ENCODE measurements at regions not wholly inside any gene's neighbourhood (a gene's known extent, or its start where the extent isn't known, plus 50 kb on each side); places are given as distances from the start of the nearest gene placed in this dataset.

DNA sequence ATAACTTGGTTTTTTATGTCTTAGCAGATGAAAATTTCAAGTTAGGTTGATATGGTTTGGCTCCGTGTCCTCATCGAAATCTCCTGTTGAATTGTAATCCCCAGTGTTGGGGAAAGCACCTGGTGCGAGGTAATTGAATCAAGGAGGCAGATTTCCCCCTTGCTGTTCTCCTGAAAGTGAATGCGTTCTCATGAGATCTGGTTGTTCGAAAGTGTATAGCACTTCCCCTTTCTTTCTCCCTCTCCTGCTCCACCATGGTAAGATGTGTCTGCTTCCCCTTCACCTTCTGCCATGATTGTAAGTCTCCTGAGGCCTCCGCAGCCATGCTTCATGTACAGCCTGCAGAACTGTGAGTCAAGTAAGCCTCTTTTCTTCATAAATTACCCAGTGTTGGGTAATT, 242.1 kb upstream of the TNP1 start:
- Histone ChIP-seq H3K9ac (ENCODE audit: low read length) (no peak overlapping the region), H4K8ac (ENCODE audit: low read depth, low read length) (no peak overlapping the region), H3K23ac (ENCODE audit: low read length) (no peak overlapping the region), H2BK120ac (ENCODE audit: low read depth, low read length) (no peak overlapping the region), H3K79me2 (ENCODE audit: control insufficient read depth, insufficient read depth, low read length) (no peaks in the 10 kb centered on the region), H3K36me3 (ENCODE audit: control insufficient read depth, insufficient read depth, low read length) (no peaks in the 10 kb centered on the region), H2BK15ac (replicated peaks; ENCODE audit: low read depth) (no peak overlapping the region), H3K56ac (ENCODE audit: low read length) (no peak overlapping the region), H3K4ac (ENCODE audit: low read depth, low read length) (no peak overlapping the region), H3K18ac (ENCODE audit: low read length) (no peak overlapping the region), H3K4me1 (ENCODE audit: control insufficient read depth, low read depth, low read length) (peaks cover 2% of the 10 kb centered on the region), H3K27me3 (ENCODE audit: insufficient read depth, low read length, poor library complexity) (no peaks in the 10 kb centered on the region), H4K5ac (ENCODE audit: low read length) (no peak overlapping the region), H2AK5ac (ENCODE audit: low read length) (no peak overlapping the region), H3K4me2 (ENCODE audit: low read length) (no peak overlapping the region), H3K27ac (ENCODE audit: low read depth, low read length) (no peak overlapping the region), H3K4me3 (ENCODE audit: low read length) (no peak overlapping the region), H3K79me1 (ENCODE audit: low read length) (no peaks in the 10 kb centered on the region), H2BK5ac (ENCODE audit: low read length) (no peak overlapping the region)
- no peak for DNase-seq
- no CpG with 5 or more reads among the region's 6 CpGs for WGBS (ENCODE audit: extremely low coverage, insufficient coverage, low lambda C conversion rate)

DNA sequence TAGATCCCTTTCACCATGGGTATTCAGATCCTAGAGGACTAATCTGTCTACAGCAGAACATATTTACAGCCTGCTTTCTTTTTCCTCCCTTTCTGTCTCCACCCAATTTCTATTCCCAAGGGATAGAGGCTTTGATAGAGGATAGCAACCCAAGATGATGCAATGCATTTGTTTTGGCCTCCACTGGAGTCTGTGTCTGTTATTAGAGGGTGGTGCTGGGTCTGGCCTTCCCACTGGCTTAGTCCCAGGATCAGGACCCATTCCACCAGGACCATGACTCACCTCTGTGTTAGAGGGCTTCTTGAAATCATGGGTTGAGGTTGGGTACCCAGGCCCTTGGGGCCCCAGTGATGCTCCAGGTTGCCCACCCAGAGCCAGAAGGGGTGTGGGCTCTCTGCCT, 239.7 kb upstream of the TNP1 start:
- Histone ChIP-seq H2AK5ac (ENCODE audit: low read length) (no peak overlapping the region), H2BK5ac (ENCODE audit: low read length) (no peak overlapping the region), H2BK15ac (replicated peaks; ENCODE audit: low read depth) (no peak overlapping the region), H3K4me1 (ENCODE audit: control insufficient read depth, low read depth, low read length) (no peaks in the 10 kb centered on the region), H4K5ac (ENCODE audit: low read length) (no peak overlapping the region), H3K4me2 (ENCODE audit: low read length) (no peak overlapping the region), H3K4ac (ENCODE audit: low read depth, low read length) (no peak overlapping the region), H3K18ac (ENCODE audit: low read length) (no peak overlapping the region), H3K27me3 (ENCODE audit: insufficient read depth, low read length, poor library complexity) (no peaks in the 10 kb centered on the region), H3K23ac (ENCODE audit: low read length) (no peak overlapping the region), H3K36me3 (ENCODE audit: control insufficient read depth, insufficient read depth, low read length) (no peaks in the 10 kb centered on the region), H3K9ac (ENCODE audit: low read length) (no peak overlapping the region), H3K27ac (ENCODE audit: low read depth, low read length) (no peak overlapping the region), H3K4me3 (ENCODE audit: low read length) (no peak overlapping the region), H4K8ac (ENCODE audit: low read depth, low read length) (no peak overlapping the region), H3K79me1 (ENCODE audit: low read length) (no peaks in the 10 kb centered on the region), H3K79me2 (ENCODE audit: control insufficient read depth, insufficient read depth, low read length) (no peaks in the 10 kb centered on the region), H2BK120ac (ENCODE audit: low read depth, low read length) (no peak overlapping the region), H3K56ac (ENCODE audit: low read length) (no peak overlapping the region)
- no peak for DNase-seq

DNA sequence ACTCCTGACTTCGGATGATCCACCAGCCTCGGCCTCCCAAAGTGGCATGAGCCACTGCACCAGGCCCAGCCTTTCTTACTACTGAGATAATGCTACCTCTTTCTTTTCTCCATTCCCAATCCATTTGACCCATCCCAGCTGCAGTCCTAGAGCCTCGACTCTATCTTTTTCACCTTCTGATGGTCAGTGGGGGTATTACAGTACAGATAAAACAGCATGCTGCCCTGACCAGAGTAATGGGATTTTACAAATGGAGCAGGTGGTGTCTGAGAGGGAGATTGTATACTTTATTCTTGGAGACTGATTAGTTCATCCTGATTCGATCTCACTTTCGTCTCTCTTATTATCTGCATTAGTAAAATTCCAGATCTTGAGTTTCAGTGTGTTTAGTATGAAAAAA, 238.6 kb upstream of the TNP1 start:
- H3K79me1 ChIP-seq (ENCODE audit: low read length), result no peaks in the 10 kb centered on the region
- H3K23ac ChIP-seq (ENCODE audit: low read length), result no peak overlapping the region
- no peaks in the 10 kb centered on the region for H3K27me3 ChIP-seq (ENCODE audit: insufficient read depth, low read length, poor library complexity)
- no peaks in the 10 kb centered on the region for H3K79me2 ChIP-seq (ENCODE audit: control insufficient read depth, insufficient read depth, low read length)
- no peaks in the 10 kb centered on the region for H3K36me3 ChIP-seq (ENCODE audit: control insufficient read depth, insufficient read depth, low read length)
- no peaks in the 10 kb centered on the region for H3K4me1 ChIP-seq (ENCODE audit: control insufficient read depth, low read depth, low read length)
- H2BK15ac ChIP-seq (replicated peaks; ENCODE audit: low read depth), result no peak overlapping the region
- no peak overlapping the region for H2AK5ac ChIP-seq (ENCODE audit: low read length)
- no peak overlapping the region for H4K5ac ChIP-seq (ENCODE audit: low read length)
- no peak overlapping the region for H3K9ac ChIP-seq (ENCODE audit: low read length)
- no peak for DNase-seq
- H3K4me3 ChIP-seq (ENCODE audit: low read length), result no peak overlapping the region
- H2BK5ac ChIP-seq (ENCODE audit: low read length), result no peak overlapping the region
- no peak overlapping the region for H3K18ac ChIP-seq (ENCODE audit: low read length)
- no peak overlapping the region for H3K27ac ChIP-seq (ENCODE audit: low read depth, low read length)
- H3K4ac ChIP-seq (ENCODE audit: low read depth, low read length), result no peak overlapping the region
- H2BK120ac ChIP-seq (ENCODE audit: low read depth, low read length), result no peak overlapping the region
- WGBS (ENCODE audit: extremely low coverage, insufficient coverage, low lambda C conversion rate), result no CpG with 5 or more reads among the region's 5 CpGs
- no peak overlapping the region for H3K56ac ChIP-seq (ENCODE audit: low read length)
- no peak overlapping the region for H4K8ac ChIP-seq (ENCODE audit: low read depth, low read length)
- H3K4me2 ChIP-seq (ENCODE audit: low read length), result no peak overlapping the region

DNA sequence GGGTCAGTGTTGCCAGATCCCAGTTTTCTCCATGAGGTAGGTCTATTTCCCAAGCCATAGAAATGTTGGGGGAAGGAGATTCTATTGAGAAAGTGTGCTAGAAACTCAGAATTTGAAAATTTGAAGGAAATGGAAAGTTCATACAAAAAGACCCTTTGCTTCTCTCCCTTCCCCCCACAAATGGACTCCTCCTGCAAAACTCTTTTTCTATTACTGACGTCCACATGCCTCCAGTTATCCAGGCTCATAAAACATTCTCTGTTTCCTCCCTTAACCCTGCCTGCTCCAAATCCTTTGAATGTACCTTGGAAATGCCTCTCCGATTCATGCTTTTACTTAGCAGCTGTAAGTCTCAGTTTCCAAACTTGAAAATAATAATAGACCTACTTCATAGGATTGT, 237.5 kb upstream of the TNP1 start:
- Histone ChIP-seq H2BK15ac (replicated peaks; ENCODE audit: low read depth) (no peak overlapping the region), H4K8ac (ENCODE audit: low read depth, low read length) (no peak overlapping the region), H3K36me3 (ENCODE audit: control insufficient read depth, insufficient read depth, low read length) (no peaks in the 10 kb centered on the region), H3K27me3 (ENCODE audit: insufficient read depth, low read length, poor library complexity) (no peaks in the 10 kb centered on the region), H2AK5ac (ENCODE audit: low read length) (no peak overlapping the region), H3K23ac (ENCODE audit: low read length) (no peak overlapping the region), H3K4me1 (ENCODE audit: control insufficient read depth, low read depth, low read length) (no peaks in the 10 kb centered on the region), H3K4me2 (ENCODE audit: low read length) (no peak overlapping the region), H4K5ac (ENCODE audit: low read length) (no peak overlapping the region), H3K79me2 (ENCODE audit: control insufficient read depth, insufficient read depth, low read length) (no peaks in the 10 kb centered on the region), H3K4ac (ENCODE audit: low read depth, low read length) (no peak overlapping the region), H3K79me1 (ENCODE audit: low read length) (no peaks in the 10 kb centered on the region), H2BK120ac (ENCODE audit: low read depth, low read length) (no peak overlapping the region), H3K9ac (ENCODE audit: low read length) (no peak overlapping the region), H3K4me3 (ENCODE audit: low read length) (no peak overlapping the region), H3K18ac (ENCODE audit: low read length) (no peak overlapping the region), H3K56ac (ENCODE audit: low read length) (no peak overlapping the region), H3K27ac (ENCODE audit: low read depth, low read length) (no peak overlapping the region), H2BK5ac (ENCODE audit: low read length) (no peak overlapping the region)
- WGBS (ENCODE audit: extremely low coverage, insufficient coverage, low lambda C conversion rate), result no CpG with 5 or more reads among the region's 2 CpGs
- no peak for DNase-seq

DNA sequence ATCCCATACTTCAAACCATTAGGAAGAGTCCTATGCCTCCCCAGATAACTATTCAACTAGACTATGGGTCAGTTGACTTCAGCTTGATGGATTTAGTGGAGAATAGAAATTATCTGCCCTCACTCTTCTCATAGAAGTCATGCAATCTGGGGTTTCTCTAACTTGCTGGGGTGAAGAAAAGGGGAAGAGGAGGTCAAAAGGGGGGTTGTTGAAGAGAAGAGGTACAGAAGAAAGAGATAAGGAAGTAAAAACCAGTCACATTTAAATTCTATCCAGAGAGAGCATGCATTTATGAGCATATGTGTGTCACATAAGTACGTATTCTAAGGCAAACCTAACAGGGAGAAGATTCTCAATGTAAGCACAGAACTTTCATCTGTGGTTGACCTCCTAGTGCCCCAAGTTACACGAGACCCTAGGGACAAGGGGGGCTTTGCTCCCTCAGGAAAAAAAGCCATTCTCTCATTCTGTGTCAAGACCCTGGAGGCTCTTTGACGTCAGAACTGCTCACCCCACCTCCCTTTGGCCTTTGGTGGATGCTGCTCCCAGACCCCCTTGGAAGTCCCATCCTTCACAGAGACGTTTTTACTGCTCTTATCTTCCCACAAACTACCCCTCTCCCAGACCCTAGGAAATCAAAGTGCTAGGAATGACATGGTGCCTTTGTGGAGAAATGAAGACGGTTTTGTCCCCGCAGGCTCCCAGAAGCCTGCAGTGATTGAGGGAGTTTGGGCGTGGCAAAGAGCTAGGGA, 236.8 kb upstream of the TNP1 start:
- Histone ChIP-seq H3K79me2 (ENCODE audit: control insufficient read depth, insufficient read depth, low read length) (no peaks in the 10 kb centered on the region), H3K4me2 (ENCODE audit: low read length) (no peak overlapping the region), H3K4ac (ENCODE audit: low read depth, low read length) (no peak overlapping the region), H3K23ac (ENCODE audit: low read length) (no peak overlapping the region), H3K79me1 (ENCODE audit: low read length) (no peaks in the 10 kb centered on the region), H3K4me3 (ENCODE audit: low read length) (no peak overlapping the region), H3K9ac (ENCODE audit: low read length) (no peak overlapping the region), H3K27ac (ENCODE audit: low read depth, low read length) (no peak overlapping the region), H4K5ac (ENCODE audit: low read length) (no peak overlapping the region), H2AK5ac (ENCODE audit: low read length) (no peak overlapping the region), H3K56ac (ENCODE audit: low read length) (no peak overlapping the region), H3K36me3 (ENCODE audit: control insufficient read depth, insufficient read depth, low read length) (no peaks in the 10 kb centered on the region), H3K27me3 (ENCODE audit: insufficient read depth, low read length, poor library complexity) (no peaks in the 10 kb centered on the region), H4K8ac (ENCODE audit: low read depth, low read length) (no peak overlapping the region), H3K18ac (ENCODE audit: low read length) (no peak overlapping the region), H2BK5ac (ENCODE audit: low read length) (no peak overlapping the region), H3K4me1 (ENCODE audit: control insufficient read depth, low read depth, low read length) (no peaks in the 10 kb centered on the region), H2BK15ac (replicated peaks; ENCODE audit: low read depth) (no peak overlapping the region), H2BK120ac (ENCODE audit: low read depth, low read length) (no peak overlapping the region)
- no peak for DNase-seq
- no CpG with 5 or more reads among the region's 7 CpGs for WGBS (ENCODE audit: extremely low coverage, insufficient coverage, low lambda C conversion rate)

DNA sequence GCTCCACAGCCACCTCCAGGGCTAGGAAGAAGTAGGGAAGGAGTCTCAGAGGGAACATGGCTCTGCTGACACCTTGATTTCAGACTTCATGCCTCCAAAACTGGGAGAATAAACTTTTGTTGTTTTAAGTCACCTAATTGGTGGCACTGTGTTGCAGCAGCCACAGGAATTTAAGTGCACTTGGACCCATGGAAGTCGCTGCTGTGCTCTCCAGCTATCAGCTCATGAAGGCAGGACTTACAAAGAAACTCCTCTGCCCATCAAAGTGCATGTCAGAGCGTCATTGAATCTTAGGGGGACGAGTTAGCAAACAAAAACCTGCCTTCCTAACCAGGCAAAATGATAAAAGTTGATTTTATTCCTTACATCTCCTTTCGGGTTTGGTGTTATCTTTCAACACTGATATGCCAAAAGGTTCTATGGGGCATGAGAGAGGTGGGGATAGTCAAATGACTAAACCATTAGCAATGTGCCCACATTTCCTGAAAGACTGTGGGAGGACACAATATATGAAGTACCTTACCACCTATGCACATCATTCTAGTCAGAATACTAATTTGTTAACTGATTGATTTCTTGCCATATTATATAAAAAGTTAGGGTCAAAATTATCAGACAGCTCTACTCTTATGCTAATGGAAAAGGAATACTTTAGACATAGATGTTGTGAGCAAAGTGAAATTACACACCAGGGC, 235.8 kb upstream of the TNP1 start:
- no peaks in the 10 kb centered on the region for H3K79me1 ChIP-seq (ENCODE audit: low read length)
- no peak overlapping the region for H3K27ac ChIP-seq (ENCODE audit: low read depth, low read length)
- DNase-seq, result no peak
- H4K5ac ChIP-seq (ENCODE audit: low read length), result no peak overlapping the region
- H3K79me2 ChIP-seq (ENCODE audit: control insufficient read depth, insufficient read depth, low read length), result no peaks in the 10 kb centered on the region
- H3K4me1 ChIP-seq (ENCODE audit: control insufficient read depth, low read depth, low read length), result no peaks in the 10 kb centered on the region
- H3K27me3 ChIP-seq (ENCODE audit: insufficient read depth, low read length, poor library complexity), result no peaks in the 10 kb centered on the region
- no peak overlapping the region for H2BK5ac ChIP-seq (ENCODE audit: low read length)
- H3K56ac ChIP-seq (ENCODE audit: low read length), result no peak overlapping the region
- no peak overlapping the region for H3K9ac ChIP-seq (ENCODE audit: low read length)
- no peak overlapping the region for H2BK120ac ChIP-seq (ENCODE audit: low read depth, low read length)
- H2AK5ac ChIP-seq (ENCODE audit: low read length), result no peak overlapping the region
- no peak overlapping the region for H2BK15ac ChIP-seq (replicated peaks; ENCODE audit: low read depth)
- H3K36me3 ChIP-seq (ENCODE audit: control insufficient read depth, insufficient read depth, low read length), result no peaks in the 10 kb centered on the region
- H3K23ac ChIP-seq (ENCODE audit: low read length), result no peak overlapping the region
- no peak overlapping the region for H4K8ac ChIP-seq (ENCODE audit: low read depth, low read length)
- no peak overlapping the region for H3K4me3 ChIP-seq (ENCODE audit: low read length)
- no peak overlapping the region for H3K4me2 ChIP-seq (ENCODE audit: low read length)
- no CpG with 5 or more reads among the region's 4 CpGs for WGBS (ENCODE audit: extremely low coverage, insufficient coverage, low lambda C conversion rate)
- no peak overlapping the region for H3K18ac ChIP-seq (ENCODE audit: low read length)
- no peak overlapping the region for H3K4ac ChIP-seq (ENCODE audit: low read depth, low read length)
